DMS114 treated with DMSO at 0.1 percent for 48 hours (cell line): ENCODE measurements at regions not wholly inside any gene's neighbourhood (a gene's known extent, or its start where the extent isn't known, plus 50 kb on each side); places are given as distances from the start of the nearest gene placed in this dataset.

Experiments used
- DNase-seq: peaks from one replicate; lab custom pipeline; 2025; ENCODE audit not compliant: unreplicated experiment; lab: John Stamatoyannopoulos, UW

DNA sequence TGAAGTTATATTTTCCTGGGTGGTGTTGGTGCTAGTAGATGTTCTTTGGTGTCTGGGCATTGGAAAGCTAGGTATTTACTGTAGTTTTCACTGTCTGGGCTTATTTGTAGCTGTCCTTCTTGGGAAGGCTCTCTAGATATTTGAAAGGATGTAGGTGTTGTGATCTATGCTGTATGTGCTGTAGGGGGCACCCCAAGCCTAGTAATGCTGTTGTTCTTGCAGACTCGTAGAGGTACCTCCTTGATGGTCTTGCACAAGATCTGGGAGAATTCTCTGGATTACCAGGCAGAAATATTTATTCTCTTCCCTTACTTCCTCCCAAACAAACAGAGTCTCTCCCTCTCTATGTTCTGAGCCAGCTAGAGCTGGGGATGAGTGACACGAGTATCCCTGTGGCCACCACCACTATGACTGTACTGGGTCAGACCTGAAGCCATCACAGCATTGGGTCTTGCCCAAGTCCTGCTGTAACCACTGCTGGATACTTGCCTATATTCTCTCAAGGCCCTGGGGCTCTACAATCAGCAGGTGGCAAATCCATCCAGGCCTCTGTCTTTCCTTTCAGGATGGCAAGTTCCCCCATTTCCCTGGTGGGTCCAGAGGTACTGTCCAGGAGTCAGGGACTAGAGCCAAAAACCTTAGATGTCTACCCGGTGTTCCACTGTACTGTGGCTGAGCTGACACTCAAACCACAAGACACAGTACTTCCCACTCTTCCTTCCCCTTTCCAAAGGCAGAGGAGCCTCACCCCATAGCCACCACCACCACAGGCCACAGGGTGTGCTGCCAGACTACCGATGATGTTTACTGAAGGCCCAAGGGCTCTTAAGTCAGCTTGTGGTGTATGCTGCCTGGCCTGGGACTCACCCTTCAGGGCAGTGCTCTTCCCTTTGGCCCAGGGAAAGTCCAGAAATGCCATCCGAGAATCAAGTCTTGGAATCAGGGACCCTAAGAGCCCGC is 195.2 kb upstream of the DPPA4 start:
- peak; percentile 37 for DNase-seq

DNA sequence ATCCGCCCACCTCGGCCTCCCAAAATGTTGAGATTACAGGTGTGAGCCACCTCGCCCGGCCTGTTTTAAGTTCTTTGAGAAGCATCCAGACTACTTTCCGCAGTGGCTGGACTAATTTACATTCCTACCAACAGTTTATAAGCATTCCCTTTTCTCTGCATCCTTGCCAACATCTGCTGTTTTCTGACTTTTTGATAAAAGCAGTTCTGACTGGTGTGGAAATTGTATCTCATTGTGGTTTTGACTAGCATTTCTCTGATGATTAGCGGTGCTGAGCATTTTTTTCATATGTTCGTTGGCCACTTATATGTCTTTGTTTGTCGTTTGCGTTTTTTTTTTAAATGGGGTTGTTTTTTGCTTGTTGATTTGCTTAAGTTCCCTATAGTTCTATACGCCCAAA is 208.4 kb upstream of the DPPA4 start:
- no peak for DNase-seq

DNA sequence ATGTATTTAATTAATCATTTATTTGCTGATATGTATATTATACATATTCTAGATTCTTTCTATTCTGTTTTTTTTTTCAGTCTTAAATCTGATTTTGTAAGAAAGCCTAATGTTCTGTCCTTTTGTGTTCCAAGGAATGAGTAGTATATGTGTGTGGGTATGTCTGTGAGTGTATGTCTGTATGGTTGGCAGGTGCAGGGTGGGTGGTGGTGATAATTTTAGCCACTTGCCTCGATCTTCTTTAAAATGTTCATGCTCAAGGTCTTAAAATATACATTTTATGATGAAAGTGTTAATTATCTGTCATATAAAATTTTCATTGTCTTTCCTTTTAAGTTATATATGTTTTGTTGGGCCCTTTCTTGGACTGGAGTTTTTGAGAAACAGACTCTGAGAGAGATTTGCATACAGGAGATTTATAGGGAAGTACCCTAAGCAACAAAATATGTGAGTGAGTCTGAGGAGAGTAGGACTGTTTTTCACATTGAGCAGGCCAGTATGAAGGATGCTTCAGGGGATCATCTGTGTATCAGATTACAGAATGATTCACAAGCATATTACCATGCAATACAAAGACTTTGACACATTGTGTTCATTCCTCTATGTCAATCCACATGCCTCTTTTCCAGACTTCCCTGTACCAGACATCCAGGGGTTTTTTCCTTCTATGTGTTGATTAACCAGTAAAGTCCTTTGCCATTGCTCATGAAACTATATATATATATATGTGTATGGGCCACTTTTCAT is 211.0 kb upstream of the DPPA4 start:
- no peak for DNase-seq

DNA sequence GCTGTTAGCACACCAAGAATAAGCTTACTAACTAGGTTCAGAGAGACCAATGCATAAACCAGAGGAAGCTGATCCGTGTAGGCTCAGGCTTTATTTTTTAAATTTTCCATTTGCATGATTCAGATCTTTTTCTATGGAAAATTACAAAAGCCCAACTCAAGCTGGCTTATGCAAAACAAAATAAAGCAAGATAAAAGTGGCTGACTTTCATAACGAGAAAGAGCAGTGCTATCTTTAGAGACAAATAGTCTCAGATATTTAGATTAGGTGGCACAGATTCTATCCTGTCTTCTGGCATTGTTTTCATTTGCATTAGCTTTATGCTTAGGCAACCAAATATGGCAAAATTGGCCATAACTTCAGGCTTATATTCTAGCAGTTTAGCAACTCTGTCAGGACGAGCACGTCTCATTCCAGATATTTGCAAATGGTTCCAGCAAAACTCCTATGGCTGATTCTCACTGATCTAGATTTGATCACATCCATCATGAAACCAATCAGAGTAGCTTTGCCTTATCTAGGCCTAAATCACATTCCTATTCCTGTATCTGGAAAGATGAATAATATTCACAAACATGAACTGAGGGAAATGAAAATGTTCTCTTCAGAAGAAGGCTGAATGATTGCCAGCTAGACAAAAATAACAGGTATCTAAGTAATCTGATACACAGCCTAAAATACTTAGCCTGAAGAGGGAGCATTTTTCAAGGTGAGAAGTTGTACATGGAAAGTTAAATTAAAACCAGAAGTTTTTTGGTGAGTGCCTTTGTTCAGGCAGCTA is 216.4 kb upstream of the DPPA4 start:
- DNase-seq: no peak

DNA sequence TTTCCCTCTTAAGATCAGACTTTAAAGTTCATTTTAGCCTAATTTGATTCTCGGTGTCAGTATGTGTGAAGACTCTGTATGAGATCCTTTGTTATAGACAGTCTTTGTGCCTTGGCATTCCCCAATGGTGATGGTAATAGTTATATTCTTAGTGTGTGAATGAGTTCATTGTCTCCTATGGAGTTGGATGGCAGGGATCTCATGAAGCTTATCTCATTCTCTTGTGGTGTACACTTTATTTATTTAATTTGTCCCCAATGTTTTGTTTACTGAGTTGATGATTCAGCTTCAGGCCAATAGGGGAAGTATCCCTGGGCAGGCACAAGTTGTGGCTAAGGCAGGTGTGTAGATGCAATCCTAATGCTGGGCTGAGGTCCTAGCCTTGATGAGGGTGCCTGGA is 222.0 kb upstream of the DPPA4 start:
- no peak for DNase-seq

DNA sequence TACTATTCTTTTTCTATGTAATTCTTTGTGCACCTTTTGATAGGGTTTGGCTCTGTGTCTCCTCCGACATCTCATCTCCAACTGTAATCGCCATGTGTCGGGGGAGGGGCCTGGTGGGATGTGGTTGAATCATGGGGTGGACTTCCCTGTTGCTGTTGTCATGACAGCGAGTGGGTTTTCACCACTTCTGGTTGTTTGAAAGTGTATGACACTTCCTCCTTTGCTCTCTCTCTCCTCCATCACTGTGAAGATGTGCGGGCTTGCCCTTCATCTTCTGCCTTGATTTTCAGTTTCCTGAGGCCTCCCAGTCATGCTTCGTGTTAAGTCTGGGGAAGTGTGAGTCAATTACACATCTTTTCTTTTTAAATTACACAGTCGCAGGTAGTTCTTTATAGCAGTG is 225.8 kb upstream of the DPPA4 start:
- no peak for DNase-seq

DNA sequence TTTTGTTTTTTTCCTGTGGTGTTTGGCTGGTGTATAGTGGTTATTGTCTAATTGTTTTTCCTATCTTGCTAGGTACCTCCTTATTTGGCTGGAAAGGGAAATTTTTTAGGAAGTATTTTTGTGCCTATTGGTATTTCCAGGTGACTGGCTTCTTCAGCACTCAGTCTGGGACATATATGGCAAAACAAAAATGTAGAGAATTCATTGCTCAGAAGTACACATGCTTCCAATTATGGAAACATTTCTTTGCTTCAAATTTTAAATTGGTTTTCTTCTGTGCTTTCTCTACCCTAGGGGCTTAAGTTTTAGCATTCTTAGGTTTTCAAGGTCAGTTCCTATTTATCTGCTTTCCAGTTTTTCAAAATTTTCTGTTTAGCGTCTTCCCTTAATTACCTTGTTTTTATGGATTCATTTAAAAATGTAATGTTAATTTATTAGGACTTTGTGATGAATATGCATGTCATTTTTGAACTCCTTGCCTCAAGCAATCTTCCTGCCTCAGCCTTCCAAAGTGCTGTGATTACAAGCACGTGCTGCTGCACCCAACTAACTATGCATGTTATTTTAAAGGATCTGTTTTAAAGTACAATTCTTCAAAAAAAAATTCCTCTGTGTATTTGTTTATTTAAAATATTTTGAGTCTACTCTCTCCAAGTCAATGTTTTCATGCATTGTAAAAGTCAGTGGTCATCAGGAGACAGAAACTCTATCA is 231.9 kb upstream of the DPPA4 start:
- no peak for DNase-seq

DNA sequence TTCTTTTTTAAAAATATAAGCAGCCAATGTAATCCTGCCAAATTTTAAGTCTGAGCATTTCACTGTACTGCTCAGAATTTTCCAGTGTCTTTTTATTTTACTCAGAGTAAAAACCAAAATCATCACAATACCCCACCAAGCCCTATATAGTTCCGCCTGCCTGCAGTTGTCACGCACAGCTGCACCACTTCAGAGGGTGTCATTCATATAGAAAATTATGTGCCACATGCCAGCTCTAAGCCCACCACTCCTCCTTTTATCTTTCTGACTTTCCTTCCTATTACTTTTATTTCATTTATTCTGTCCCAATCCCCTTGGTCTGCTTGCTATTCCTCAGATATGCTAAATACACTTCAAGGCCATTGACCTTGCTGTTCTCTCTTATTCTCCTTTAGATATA is 233.1 kb upstream of the DPPA4 start:
- DNase-seq: no peak

DNA sequence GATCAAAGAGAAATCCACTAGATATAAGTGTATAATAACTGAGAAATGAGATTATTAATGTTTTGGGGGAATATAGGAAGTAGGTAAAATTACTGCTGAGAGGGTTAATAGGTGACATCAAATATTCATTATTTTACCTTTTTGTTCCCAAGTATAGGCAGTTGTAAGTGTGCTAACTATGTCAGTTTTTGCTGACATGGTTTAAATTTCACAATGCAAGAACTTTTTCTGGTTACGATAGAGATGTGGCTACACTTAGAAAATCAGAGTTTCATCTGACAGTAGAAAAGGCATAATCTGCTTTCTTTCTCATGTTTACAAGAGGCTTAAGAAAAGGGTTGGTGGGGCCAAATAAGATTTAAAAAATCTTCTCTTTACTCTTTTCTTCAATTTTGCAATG is 235.0 kb upstream of the DPPA4 start:
- no peak for DNase-seq

DNA sequence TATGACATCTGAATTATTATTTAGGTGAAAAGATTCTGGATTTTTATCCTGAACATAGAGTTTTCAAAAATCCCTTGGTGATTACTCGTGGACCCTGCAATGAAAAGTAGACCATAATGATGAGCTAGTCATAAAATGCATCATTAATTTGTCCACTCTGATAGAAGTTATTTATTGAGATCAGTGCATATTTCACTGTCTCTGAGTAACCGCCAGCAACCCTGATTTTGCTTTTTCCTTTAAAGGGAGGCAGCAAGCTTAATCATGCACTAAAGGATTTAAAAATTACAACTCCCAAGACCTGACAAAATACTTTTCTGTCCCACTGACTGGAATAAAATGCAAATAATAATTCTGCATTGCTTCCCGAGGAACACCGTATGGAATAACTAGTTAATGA is 259.6 kb upstream of the DPPA4 start:
- no peak for DNase-seq

DNA sequence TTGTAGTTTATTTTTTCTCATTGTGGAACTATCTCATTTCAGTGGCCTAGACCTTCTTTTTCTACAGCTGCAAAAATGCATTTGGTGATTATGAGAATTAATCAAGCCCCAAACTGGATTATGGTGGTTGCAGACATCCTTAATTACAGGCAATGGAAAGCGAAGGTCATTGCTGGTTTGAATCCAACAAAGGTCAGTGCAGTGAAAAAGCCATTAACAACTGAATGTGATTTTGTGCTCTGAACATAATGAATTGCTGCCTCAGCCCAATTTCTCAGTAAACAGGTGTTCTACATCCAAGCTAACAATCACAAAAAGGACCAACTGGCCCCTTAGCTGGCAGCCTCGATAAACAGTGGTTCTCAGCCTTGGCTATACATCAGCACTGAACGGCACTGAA is 260.1 kb upstream of the DPPA4 start:
- no peak for DNase-seq

DNA sequence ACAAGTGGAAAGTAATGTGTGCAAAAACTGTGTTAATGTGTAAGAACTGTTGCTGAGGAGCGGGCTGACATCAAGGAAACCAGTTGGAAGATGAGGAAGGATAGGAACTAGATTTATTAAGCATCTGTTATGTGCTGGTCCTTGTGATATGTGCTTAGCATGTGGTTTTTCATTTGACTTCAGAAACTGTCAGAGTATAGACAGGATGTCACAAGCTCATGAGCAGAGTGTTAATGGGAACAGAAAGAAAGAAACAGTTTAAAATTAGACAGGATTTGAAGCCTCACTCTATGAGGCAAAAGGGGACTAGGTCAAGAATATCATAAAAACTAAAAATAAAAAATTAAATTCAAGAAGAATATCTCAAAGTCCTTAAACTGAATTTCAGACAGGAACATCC is 270.6 kb upstream of the DPPA4 start:
- no peak for DNase-seq

DNA sequence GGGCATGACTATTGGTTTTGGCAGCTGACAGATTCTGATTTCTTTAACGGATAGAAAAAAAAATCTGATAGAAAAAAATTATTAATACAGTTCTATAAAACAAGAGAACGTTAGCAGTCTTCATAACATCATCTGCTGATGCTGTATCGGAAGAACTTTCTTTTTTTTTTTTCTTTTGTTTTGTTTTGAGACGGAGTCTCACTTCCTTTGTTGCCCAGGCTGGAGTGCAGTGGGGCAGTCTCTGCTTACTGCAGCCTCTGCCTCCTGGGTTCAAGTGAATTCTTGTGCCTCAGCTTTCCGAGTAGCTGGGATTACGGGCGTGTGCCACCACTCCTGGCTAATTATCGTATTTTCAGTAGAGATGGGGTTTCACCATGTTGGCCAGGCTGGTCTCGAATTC is 271.2 kb upstream of the DPPA4 start:
- no peak for DNase-seq

DNA sequence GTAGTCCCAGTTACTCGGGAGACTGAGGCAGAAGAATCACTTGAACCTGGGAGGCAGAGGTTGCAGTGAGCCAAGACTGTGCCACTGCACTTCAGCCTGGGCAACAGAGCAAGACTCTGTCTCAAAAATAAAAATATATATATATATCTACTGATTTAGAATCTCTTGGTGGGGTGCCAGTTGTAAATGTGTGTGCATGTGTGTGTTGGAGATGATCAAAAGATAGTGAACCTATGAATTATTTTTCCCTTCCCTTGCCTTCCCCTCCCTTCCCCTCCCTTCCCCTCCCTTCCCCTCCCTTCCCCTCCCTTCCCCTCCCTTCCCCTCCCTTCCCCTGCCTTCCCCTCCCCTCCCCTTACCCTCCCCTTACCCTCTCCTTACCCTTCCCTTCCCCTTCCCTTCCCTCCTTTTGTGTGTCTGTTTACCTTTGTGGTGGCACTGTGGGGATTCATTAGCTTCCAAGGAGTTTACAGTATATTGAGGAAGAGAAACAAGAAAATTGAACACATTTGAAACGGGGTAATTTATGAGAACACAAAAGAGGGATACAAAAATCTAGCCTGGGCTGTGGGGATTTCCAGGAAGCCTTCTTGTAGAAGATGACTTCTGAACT is 281.5 kb upstream of the DPPA4 start:
- DNase-seq: no peak

DNA sequence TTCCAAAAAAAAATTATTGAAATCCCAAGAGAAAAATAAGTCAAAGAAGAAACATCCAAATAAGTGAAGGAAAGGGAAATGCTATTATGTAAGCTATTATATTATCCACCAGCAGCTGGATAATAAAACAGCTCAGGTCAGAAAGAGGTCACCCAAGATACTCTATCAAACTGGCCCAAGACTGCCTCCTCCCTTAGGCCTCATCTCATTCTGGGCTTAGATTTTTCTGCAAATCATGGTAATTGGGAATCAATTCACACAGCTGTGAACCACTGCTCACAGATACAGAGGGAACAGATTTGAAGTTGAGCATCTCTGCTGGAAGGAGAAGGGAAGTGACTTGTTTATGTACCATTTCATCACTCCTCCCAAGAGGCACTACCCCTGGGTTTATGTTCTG is 294.6 kb upstream of the DPPA4 start:
- no peak for DNase-seq

DNA sequence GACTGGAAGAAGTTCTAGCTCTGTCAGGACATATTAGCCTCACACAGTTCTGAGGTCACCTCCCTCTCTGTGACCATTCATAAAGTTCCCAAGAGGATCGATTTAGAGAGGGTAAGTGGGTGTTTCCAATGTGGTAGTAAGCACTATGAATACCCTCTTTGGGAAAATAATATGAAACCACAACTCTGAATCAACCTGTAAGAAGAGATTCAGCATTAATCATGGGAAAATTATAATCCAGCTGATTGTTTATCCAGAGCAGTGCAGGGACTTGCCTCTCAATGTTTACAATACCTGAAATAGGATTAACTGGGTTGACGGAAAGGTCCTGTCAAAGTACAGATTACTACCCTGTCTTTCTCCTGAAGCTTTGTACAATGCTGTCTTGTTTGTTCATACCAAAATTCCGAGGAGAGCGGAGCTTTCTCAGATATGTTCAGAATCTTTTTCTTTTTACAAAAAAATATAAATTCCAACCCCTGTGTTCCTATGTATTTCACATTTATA is 302.9 kb upstream of the DPPA4 start:
- no peak for DNase-seq

DNA sequence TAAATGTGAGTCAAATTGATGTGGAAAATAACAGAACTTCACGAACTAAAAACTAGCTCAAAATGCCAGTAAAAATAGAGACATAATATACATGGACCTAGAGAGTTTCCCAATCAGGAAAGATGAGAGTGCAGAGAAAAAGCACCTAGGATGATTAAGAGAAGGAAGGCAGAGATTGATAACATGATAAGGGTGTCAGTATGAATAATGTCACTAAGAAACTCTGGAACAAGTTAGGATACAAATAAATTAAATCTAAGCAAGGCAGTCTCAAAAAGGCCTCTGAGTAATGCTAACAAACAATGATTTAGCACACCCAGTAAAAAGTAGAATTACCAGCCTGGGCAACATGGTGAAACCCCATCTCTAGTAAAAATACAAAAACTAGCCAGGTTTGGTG is 304.7 kb upstream of the DPPA4 start:
- DNase-seq: no peak

DNA sequence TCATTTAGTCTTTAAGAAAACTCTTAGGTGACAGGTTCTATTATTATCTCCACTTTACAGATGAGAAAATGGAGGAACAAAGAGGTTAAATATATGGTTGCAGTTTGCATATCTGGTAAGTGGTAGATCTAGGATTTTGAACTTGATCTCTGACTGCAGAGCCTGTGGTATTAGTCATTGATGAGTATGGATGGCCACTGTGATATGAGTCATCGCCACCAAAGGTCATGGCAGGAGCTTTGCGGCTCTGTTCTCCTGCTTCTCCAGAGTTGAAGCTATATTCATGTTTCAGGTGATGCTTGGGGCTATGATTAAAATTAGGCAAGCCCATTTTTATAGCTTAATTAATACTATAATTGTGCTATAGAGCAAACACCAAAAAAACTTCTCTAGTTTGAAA is 306.2 kb upstream of the DPPA4 start:
- DNase-seq: no peak

DNA sequence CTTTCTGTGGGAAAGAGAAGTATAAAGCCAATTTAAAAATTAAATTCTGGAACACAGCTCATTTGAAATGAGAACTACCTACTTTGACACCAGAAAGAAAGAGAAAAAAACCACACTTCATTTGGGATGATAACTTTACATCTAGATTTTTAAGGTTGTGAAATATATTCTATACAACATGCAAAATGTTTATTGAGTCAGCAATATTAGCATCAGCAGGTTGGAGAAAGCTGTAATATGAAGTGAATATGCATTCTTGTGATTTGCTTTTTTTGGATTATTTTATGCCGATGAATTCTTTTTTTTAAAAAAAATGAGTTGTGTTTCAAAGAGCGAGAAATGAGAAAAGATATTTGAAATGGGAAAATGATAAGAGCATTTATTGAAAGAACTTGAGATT is 307.0 kb upstream of the DPPA4 start:
- DNase-seq: no peak

DNA sequence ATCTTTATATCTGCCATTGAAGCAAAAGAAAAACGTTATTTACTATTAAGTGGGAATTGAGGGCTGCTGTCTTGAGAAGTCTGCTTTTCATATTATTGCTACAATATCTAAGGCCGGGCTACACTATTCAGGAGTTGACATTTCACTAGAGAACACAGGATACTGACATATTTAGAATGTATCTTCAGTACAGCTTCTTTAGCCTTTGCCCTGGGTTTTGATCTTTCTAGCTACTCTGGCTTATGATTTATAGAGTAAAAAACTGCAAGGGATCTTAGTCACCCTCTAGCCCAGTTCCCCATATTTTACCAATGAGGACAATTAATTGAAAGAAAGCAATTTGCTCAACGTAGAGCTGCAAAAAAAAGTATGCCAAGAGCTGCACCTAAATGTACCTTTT is 307.4 kb upstream of the DPPA4 start:
- no peak for DNase-seq
